Medulla oblongata (tissue), 1 donor: ENCODE measurements at regions not wholly inside any gene's neighbourhood (a gene's known extent, or its start where the extent isn't known, plus 50 kb on each side); places are given as distances from the start of the nearest gene placed in this dataset.

Source experiments
- DNase-seq: peaks from one replicate; pipeline ENCODE4 v3.0.0-alpha.2; 2015; ENCODE audit errors: extremely low spot score

GRCh38 chr3:20912406-20912805, 726.4 kb upstream of the SGO1 start:
- DNase-seq, result no peak

GRCh38 chr3:20909511-20909910, 723.5 kb upstream of the SGO1 start:
- no peak for DNase-seq

- no peak for DNase-seq
Observed at GRCh38 chr3:20905210-20905805, 719.3 kb upstream of the SGO1 start.

- no peak for DNase-seq
Observed at GRCh38 chr3:20904671-20905070, 718.7 kb upstream of the SGO1 start.

GRCh38 chr3:20898962-20899361, 713.0 kb upstream of the SGO1 start:
- DNase-seq, result no peak

- DNase-seq, result no peak
Observed at GRCh38 chr3:20890111-20890519, 704.1 kb upstream of the SGO1 start.

- no peak for DNase-seq
Observed at GRCh38 chr3:20878691-20879090, 692.7 kb upstream of the SGO1 start.

GRCh38 chr3:20873235-20873634, 687.2 kb upstream of the SGO1 start:
- DNase-seq, result no peak

- no peak for DNase-seq
Observed at GRCh38 chr3:20870106-20870899, 684.3 kb upstream of the SGO1 start.

- DNase-seq, result no peak
Observed at GRCh38 chr3:20865803-20866202, 679.8 kb upstream of the SGO1 start.

- DNase-seq, result no peak
Observed at GRCh38 chr3:20861454-20861853, 675.4 kb upstream of the SGO1 start.

- DNase-seq, result no peak
Observed at GRCh38 chr3:20857636-20858035, 671.6 kb upstream of the SGO1 start.

GRCh38 chr3:20853890-20854289, 667.9 kb upstream of the SGO1 start:
- DNase-seq, result no peak

GRCh38 chr3:20852712-20853111, 666.7 kb upstream of the SGO1 start:
- no peak for DNase-seq

- DNase-seq, result no peak
Observed at GRCh38 chr3:20849975-20850374, 664.0 kb upstream of the SGO1 start.

- no peak for DNase-seq
Observed at GRCh38 chr3:20846832-20847231, 660.8 kb upstream of the SGO1 start.

GRCh38 chr3:20846066-20846465, 660.1 kb upstream of the SGO1 start:
- DNase-seq, result no peak

GRCh38 chr3:20844851-20845250, 658.8 kb upstream of the SGO1 start:
- no peak for DNase-seq

GRCh38 chr3:20842594-20843436, 656.8 kb upstream of the SGO1 start:
- DNase-seq, result no peak

- DNase-seq, result no peak
Observed at GRCh38 chr3:20842002-20842401, 656.0 kb upstream of the SGO1 start.

GRCh38 chr3:20837676-20838302, 651.8 kb upstream of the SGO1 start:
- no peak for DNase-seq

GRCh38 chr3:20836801-20837200, 650.8 kb upstream of the SGO1 start:
- DNase-seq, result no peak
